Fibroblast of mammary gland (primary cell): ENCODE measurements at regions not wholly inside any gene's neighbourhood (a gene's known extent, or its start where the extent isn't known, plus 50 kb on each side); places are given as distances from the start of the nearest gene placed in this dataset.
"Not testable (repeated sequence)": the region's sequence is repeated elsewhere in the genome, so short reads cannot be mapped to it uniquely, and the experiment has no call there.

ENCODE experiments used
- DNase-seq: peaks from one replicate; pipeline ENCODE4 v3.0.0-alpha.2; 2010; ENCODE audit warnings: low read depth
- H3K4me3 ChIP-seq: 2 replicates; pipeline ENCODE4 v1.5.1; 2011; ENCODE audit warnings: low read depth, mild to moderate bottlenecking, low read length, moderate library complexity; ENCODE audit not compliant: control insufficient read depth

DNA sequence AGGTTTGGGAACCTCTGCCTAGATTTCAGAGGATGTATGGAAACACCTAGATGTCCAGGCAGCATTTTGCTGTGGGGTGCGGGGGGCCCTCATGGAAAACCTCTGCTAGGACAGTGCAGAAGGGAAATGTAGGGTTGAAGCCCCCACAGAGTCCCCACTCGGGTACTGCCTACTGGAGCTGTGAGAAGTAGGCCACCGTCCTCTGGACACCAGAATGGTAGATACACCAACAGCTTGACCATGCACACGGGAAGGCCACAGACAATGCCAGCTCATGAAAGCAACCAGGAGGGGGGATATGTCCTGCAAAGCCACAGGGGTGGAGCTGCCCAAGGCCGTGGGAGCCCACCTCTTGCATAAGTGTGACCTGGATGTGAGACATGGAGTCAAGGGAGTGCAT lies 1336.5 kb downstream of the SPATA31A7 start:
- not testable (repeated sequence) for DNase-seq

GRCh38 chr9:62532162-62532776 lies 1342.4 kb downstream of the SPATA31A7 start:
- not testable (repeated sequence) for DNase-seq
- peak overlapping the region; percentile 37 for H3K4me3 ChIP-seq

More for the DNA sequence above, 1336.5 kb downstream of the SPATA31A7 start:
- not testable (repeated sequence) for H3K4me3 ChIP-seq

DNA sequence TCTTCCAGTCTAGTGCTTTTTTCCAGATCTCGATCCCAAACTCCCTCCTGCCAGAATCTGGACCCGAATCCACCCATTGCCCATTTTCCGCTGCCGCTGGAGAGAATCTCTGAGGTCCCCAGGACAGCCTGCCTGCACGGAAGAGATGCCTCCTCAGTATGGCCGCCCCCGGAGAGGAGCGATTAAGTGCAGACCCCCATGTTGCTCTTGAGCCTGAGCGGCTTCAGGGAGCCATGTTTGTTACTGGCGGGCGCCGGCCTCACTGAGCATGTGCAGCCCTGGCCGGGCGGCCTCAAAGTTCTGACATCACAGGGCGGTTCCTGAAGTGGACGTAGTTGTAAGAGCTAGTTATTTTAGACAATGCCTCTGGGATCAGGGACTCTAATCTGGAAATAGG lies 1342.9 kb downstream of the SPATA31A7 start:
- H3K4me3 ChIP-seq: peak overlapping the region; percentile 38
- DNase-seq: not testable (repeated sequence)

DNA sequence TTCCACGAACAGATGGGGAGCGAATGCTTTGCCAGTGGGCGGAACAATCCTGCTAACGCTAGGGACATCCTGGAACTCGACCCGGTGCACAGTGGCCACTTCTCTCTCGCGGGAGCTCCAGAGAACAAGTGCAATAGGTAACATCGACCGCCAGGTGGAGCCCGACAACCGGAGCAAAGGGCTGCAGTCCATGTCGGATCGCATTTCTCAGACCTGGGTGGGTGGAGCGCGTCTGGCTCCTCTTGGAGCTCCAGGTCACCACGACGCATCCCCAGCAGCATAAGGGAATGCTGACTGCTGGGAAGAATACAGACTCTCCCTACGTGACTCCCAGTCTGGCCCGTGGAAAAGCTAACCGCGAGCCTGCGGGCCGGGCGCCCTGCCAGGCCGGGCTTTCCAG lies 1360.7 kb downstream of the SPATA31A7 start:
- not testable (repeated sequence) for DNase-seq, H3K4me3 ChIP-seq

DNA sequence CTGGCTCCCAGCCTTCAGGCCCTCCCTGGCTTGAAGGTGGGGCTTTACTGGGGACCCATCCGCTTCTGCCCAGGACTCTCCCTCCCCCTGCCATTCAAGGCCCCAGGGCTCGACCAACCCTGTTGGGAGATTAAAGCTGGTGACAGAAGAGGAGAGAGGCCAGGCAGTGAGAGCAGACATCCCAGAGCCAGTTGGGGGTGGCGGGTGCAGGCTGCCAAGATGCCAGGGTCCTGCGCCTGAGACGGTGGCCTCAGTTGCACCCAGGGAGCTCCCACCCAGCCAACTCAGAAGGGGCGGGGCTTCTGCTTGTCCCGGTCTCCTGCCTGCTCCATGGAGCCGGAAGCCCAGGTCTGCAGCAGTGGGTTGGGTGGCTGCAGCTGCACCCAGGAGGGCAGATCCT lies 1370.8 kb downstream of the SPATA31A7 start:
- not testable (repeated sequence) for H3K4me3 ChIP-seq

GRCh38 chr9:62565132-62565531 lies 1375.3 kb downstream of the SPATA31A7 start:
- not testable (repeated sequence) for H3K4me3 ChIP-seq, DNase-seq

More for the DNA sequence above, 1370.8 kb downstream of the SPATA31A7 start:
- not testable (repeated sequence) for DNase-seq

- not testable (repeated sequence) for H3K4me3 ChIP-seq, DNase-seq
Measured at GRCh38 chr9:62566430-62566829, 1376.6 kb downstream of the SPATA31A7 start.

DNA sequence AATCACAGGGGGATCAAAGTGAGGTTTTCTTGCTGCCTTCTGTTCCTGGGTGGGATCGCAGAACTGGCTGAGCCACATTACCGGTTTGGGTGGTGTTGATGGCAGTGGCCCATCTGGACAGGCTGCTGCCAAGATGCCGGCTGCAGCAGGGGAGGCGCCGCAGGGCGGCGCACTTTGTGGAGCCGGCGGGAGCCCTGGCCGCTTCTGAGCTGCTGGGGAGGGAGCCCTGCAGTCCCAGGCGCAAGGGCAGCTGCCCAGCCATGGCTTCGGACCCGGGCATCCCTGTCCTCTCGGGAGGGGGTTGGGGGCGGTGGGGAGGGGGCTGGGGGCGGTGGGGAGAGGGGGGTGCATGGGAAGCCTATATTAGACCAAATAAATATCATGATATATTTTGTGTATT lies 1407.3 kb downstream of the SPATA31A7 start:
- not testable (repeated sequence) for H3K4me3 ChIP-seq, DNase-seq
